H9 (cell line): ENCODE measurements at regions not wholly inside any gene's neighbourhood (a gene's known extent, or its start where the extent isn't known, plus 50 kb on each side); places are given as distances from the start of the nearest gene placed in this dataset.

Source experiments
- DNase-seq: peaks from one replicate; pipeline ENCODE4 v3.0.0-alpha.2; 2017
- H2AFZ ChIP-seq: one replicate; pipeline ENCODE4 v1.6.1; 2013; ENCODE audit warnings: mild to moderate bottlenecking, low read length, control low read depth, moderate library complexity
- H2AK5ac ChIP-seq: 2 replicates; pipeline ENCODE4 v1.6.1; 2013; ENCODE audit warnings: low read length, control low read depth, mixed read lengths; ENCODE audit not compliant: insufficient read length
- H2BK120ac ChIP-seq: one replicate; pipeline ENCODE4 v1.6.1; 2013; ENCODE audit warnings: low read depth, mild to moderate bottlenecking, low read length, control low read depth, inconsistent platforms; ENCODE audit not compliant: poor library complexity, severe bottlenecking
- H2BK12ac ChIP-seq: 2 replicates; pipeline ENCODE4 v1.6.1; 2013; ENCODE audit warnings: low read length, control low read depth, mixed read lengths, low read depth; ENCODE audit not compliant: insufficient read length
- H2BK15ac ChIP-seq: 2 replicates; pipeline ENCODE4 v1.6.1; 2013; ENCODE audit warnings: low read depth, low read length, control low read depth
- H2BK20ac ChIP-seq: one replicate; pipeline ENCODE4 v1.6.1; 2013; ENCODE audit warnings: low read depth, mild to moderate bottlenecking, low read length, control low read depth, inconsistent platforms; ENCODE audit not compliant: poor library complexity, severe bottlenecking
- H2BK5ac ChIP-seq: 2 replicates; pipeline ENCODE4 v1.6.1; 2013; ENCODE audit warnings: low read length, control low read depth, mixed read lengths; ENCODE audit not compliant: insufficient read length
- H3K14ac ChIP-seq: 2 replicates; pipeline ENCODE4 v1.6.1; 2013; ENCODE audit warnings: low read length, control low read depth; ENCODE audit not compliant: insufficient read depth
- H3K18ac ChIP-seq: 2 replicates; pipeline ENCODE4 v1.6.1; 2013; ENCODE audit warnings: low read depth, mild to moderate bottlenecking, mixed read lengths, low read length, control low read depth; ENCODE audit not compliant: insufficient read length
- H3K23ac ChIP-seq: 2 replicates; pipeline ENCODE4 v1.6.1; 2013; ENCODE audit warnings: low read length, control low read depth, mixed read lengths, low read depth; ENCODE audit not compliant: insufficient read length
- H3K23me2 ChIP-seq: 2 replicates; pipeline ENCODE4 v1.6.1; 2013; ENCODE audit warnings: low read depth, mild to moderate bottlenecking, mixed read lengths, low read length, control low read depth; ENCODE audit not compliant: insufficient read length, poor library complexity, severe bottlenecking
- H3K27ac ChIP-seq: 2 replicates; pipeline ENCODE4 v1.5.1; 2013; ENCODE audit warnings: low read length, control low read depth, mixed read lengths, low read depth; ENCODE audit not compliant: insufficient read length
- H3K27me3 ChIP-seq: 2 replicates; pipeline ENCODE4 v1.6.1; 2013; ENCODE audit warnings: low read length, control low read depth, inconsistent platforms; ENCODE audit not compliant: insufficient read depth
- H3K4ac ChIP-seq: 2 replicates; pipeline ENCODE4 v1.6.1; 2013; ENCODE audit warnings: low read depth, mild to moderate bottlenecking, control low read depth, inconsistent platforms, low read length, moderate library complexity
- H3K4me1 ChIP-seq: 2 replicates; pipeline ENCODE4 v1.6.1; 2013; ENCODE audit warnings: low read length, control low read depth, inconsistent platforms; ENCODE audit not compliant: insufficient read depth
- H3K4me2 ChIP-seq: 2 replicates; pipeline ENCODE4 v1.6.1; 2013; ENCODE audit warnings: low read length, control low read depth, mixed read lengths; ENCODE audit not compliant: insufficient read length, insufficient read depth
- H3K56ac ChIP-seq: 2 replicates; pipeline ENCODE4 v1.6.1; 2013; ENCODE audit warnings: low read depth, mild to moderate bottlenecking, mixed read lengths, low read length, control low read depth; ENCODE audit not compliant: insufficient read length
- H3K79me1 ChIP-seq: 2 replicates; pipeline ENCODE4 v1.6.1; 2013; ENCODE audit warnings: low read depth, mild to moderate bottlenecking, moderate library complexity, low read length, control low read depth, inconsistent platforms; ENCODE audit not compliant: insufficient read depth, poor library complexity, severe bottlenecking
- H3K79me2 ChIP-seq: 2 replicates; pipeline ENCODE4 v1.6.1; 2013; ENCODE audit warnings: low read length, control low read depth, inconsistent platforms; ENCODE audit not compliant: insufficient read depth
- H3K9ac ChIP-seq: 2 replicates; pipeline ENCODE4 v1.6.1; 2013; ENCODE audit warnings: low read length, control low read depth, mixed read lengths; ENCODE audit not compliant: insufficient read length; ENCODE audit errors: extremely low read depth
- H3K9me3 ChIP-seq: one replicate; pipeline ENCODE4 v1.6.1; 2013; ENCODE audit warnings: low read depth, low read length, inconsistent platforms; ENCODE audit not compliant: control insufficient read depth
- H3T11ph ChIP-seq: one replicate; pipeline ENCODE4 v1.6.1; 2013; ENCODE audit warnings: mild to moderate bottlenecking, low read length, control low read depth, inconsistent platforms
- H4K20me1 ChIP-seq: one replicate; pipeline ENCODE4 v1.6.1; 2013; ENCODE audit not compliant: control insufficient read depth, insufficient read length, insufficient read depth
- H4K5ac ChIP-seq: 2 replicates; pipeline ENCODE4 v1.6.1; 2013; ENCODE audit warnings: low read depth, mild to moderate bottlenecking, mixed read lengths, low read length, control low read depth; ENCODE audit not compliant: insufficient read length
- H4K8ac ChIP-seq: replicated peaks from 2 replicates; pipeline ENCODE4 v1.6.1; 2013; ENCODE audit warnings: low read length, control low read depth, mixed read lengths, low read depth; ENCODE audit not compliant: insufficient read length
- H4K91ac ChIP-seq: 2 replicates; pipeline ENCODE4 v1.6.1; 2013; ENCODE audit warnings: low read depth, mild to moderate bottlenecking, moderate library complexity, mixed read lengths, low read length, control low read depth; ENCODE audit not compliant: insufficient read length
- H3K27ac Mint-ChIP-seq, 3 experiments: 2 replicates in 2 of 3; 3 replicates in 1 of 3; pipeline ENCODE4 v1.8.0; 2020 to 2021; ENCODE audit warnings: mixed read lengths in 3 of 3, mild to moderate bottlenecking in 1 of 3, moderate library complexity in 1 of 3
- H3K27me3 Mint-ChIP-seq: 2 replicates; pipeline ENCODE4 v1.8.0; 2021; ENCODE audit warnings: low read depth, mild to moderate bottlenecking, moderate library complexity, mixed read lengths
- H3K36me3 Mint-ChIP-seq, 3 experiments: 2 replicates in 2 of 3; 3 replicates in 1 of 3; pipeline ENCODE4 v1.8.0; 2020 to 2021; ENCODE audit warnings: low read depth in 3 of 3, mixed read lengths in 3 of 3; ENCODE audit not compliant: insufficient read depth in 1 of 3
- H3K4me1 Mint-ChIP-seq, 2 experiments: 2 replicates each; pipeline ENCODE4 v1.8.0; 2020; ENCODE audit warnings: mixed read lengths in 2 of 2
- H3K4me3 Mint-ChIP-seq, 2 experiments: 2 replicates in 1 of 2; 3 replicates in 1 of 2; pipeline ENCODE4 v1.8.0; 2020 to 2021; ENCODE audit warnings: mild to moderate bottlenecking in 2 of 2, mixed read lengths in 2 of 2, moderate library complexity in 1 of 2
- H3K9me3 Mint-ChIP-seq, 2 experiments: 2 replicates in 1 of 2; 3 replicates in 1 of 2; pipeline ENCODE4 v1.8.0; 2020; ENCODE audit warnings: mild to moderate bottlenecking in 2 of 2, mixed read lengths in 2 of 2, moderate library complexity in 1 of 2
- WGBS: extraction: QIAGEN DNeasy Blood & Tissue Kit; methylation state at CpG from one replicate; pipeline ENCODE4 v1.1.7; 2013; ENCODE audit warnings: missing lambda C conversion rate, low lambda C conversion rate, mixed read lengths; ENCODE audit not compliant: insufficient read length; ENCODE audit errors: extremely low coverage; 5-methylcytosine and 5-hydroxymethylcytosine counted together
- TF ChIP-seq, protein P1 (sequence below): fragments of 200-600 bp; sonication (generic); conservative IDR thresholded peaks from 3 replicates; pipeline ENCODE4 v1.8.0; 2021; ENCODE audit warnings: antibody characterized with exemption, mild to moderate bottlenecking

DNA sequence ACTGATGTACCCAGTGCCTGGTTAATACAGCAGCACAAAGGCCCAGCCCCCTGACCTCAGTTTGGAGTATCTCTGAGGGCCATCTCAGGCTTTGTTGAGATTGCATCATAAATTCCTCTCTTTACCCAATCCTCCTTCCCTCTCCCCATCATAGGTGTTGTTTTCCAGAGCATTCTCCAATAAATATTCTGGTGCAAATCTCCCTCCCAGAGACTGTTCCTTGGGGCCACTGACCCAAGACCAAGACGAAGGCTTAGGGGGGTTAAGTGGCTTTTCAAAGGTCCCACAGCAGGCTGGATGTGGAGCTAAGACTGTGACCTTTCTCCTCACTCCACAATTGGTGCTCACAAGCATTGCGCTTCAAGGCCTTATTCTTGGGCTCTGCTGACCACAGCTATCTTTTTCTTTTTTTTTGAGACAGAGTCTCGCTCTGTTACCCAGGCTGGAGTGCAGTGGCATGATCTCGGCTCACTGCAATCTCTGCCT is 72.4 kb upstream of the ZMYND8 start:
- H3K79me2 ChIP-seq: no peaks in the 10 kb centered on the region
- Mint-ChIP-seq H3K27me3 (peaks cover 2% of the 10 kb centered on the region), H3K27ac (no peak overlapping the region), H3K36me3 (peaks cover 7 to 21% (median 13%) of the 10 kb centered on the region in 3 experiments), H3K4me3 (peak overlapping the region in 1 of 2 experiments; percentile 27; a peak in 2 of 5 replicates), H3K4me1 (peaks cover 3% of the 10 kb centered on the region in 2 experiments; a peak in 2 of 4 replicates), H3K9me3 (peaks cover 20 to 24% of the 10 kb centered on the region in 2 experiments)
- WGBS: no CpG with 5 or more reads among the region's 4 CpGs
- no peaks in the 10 kb centered on the region for H4K20me1 ChIP-seq
- H3K23me2 ChIP-seq: no peaks in the 10 kb centered on the region
- no peaks in the 10 kb centered on the region for H3K4me1 ChIP-seq
- no peak overlapping the region for H4K8ac ChIP-seq
- no peak overlapping the region for H2BK12ac ChIP-seq
- no peak overlapping the region for H2BK15ac ChIP-seq
- no peak overlapping the region for H2BK120ac ChIP-seq
- DNase-seq: no peak
- no peak overlapping the region for H4K5ac ChIP-seq
- H3K56ac ChIP-seq: no peak overlapping the region
- H3K27ac ChIP-seq: no peak overlapping the region
- no peak overlapping the region for H3K4me2 ChIP-seq
- H2AFZ ChIP-seq: no peak overlapping the region
- H2AK5ac ChIP-seq: no peak overlapping the region
- no peak overlapping the region for H3T11ph ChIP-seq
- no peak overlapping the region for H3K23ac ChIP-seq
- H2BK20ac ChIP-seq: no peak overlapping the region
- no peak overlapping the region for H2BK5ac ChIP-seq
- H3K27me3 ChIP-seq: no peaks in the 10 kb centered on the region
- TF ChIP-seq, protein P1, sequence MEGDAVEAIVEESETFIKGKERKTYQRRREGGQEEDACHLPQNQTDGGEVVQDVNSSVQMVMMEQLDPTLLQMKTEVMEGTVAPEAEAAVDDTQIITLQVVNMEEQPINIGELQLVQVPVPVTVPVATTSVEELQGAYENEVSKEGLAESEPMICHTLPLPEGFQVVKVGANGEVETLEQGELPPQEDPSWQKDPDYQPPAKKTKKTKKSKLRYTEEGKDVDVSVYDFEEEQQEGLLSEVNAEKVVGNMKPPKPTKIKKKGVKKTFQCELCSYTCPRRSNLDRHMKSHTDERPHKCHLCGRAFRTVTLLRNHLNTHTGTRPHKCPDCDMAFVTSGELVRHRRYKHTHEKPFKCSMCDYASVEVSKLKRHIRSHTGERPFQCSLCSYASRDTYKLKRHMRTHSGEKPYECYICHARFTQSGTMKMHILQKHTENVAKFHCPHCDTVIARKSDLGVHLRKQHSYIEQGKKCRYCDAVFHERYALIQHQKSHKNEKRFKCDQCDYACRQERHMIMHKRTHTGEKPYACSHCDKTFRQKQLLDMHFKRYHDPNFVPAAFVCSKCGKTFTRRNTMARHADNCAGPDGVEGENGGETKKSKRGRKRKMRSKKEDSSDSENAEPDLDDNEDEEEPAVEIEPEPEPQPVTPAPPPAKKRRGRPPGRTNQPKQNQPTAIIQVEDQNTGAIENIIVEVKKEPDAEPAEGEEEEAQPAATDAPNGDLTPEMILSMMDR: no peak
- H3K14ac ChIP-seq: no peak overlapping the region
- H3K9me3 ChIP-seq: no peaks in the 10 kb centered on the region
- no peak overlapping the region for H3K18ac ChIP-seq
- H3K79me1 ChIP-seq: no peaks in the 10 kb centered on the region
- no peak overlapping the region for H3K9ac ChIP-seq
- no peak overlapping the region for H4K91ac ChIP-seq
- H3K4ac ChIP-seq: no peak overlapping the region
